GM21619 (cell line): ENCODE measurements at regions not wholly inside any gene's neighbourhood (a gene's known extent, or its start where the extent isn't known, plus 50 kb on each side); places are given as distances from the start of the nearest gene placed in this dataset.

ENCODE experiments used
- ATAC-seq: cut with Tn5 transposase; IDR thresholded peaks from one replicate; pipeline ENCODE4 v1.9.1; 2021; ENCODE audit not compliant: unreplicated experiment

DNA sequence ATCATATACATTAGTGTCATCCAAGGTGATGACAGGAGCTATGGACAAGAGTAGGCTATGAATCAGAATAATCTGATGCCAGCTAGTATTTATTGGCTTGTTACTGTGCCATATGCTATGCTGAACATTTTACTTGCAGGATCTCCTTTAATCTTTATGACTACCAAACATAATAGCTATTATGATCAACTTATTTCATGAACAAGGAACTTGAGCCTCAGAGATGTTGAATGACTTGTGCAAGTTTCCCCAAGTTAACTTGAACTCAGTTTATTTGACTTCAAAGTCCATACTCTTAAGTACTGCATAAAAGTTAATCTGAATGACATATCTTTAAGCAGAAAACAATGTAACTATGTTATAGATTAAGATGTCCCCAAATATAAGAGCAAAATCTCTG is 178.8 kb upstream of the ARHGAP20 start:
- no peak for ATAC-seq

- ATAC-seq: no peak
Measured at GRCh38 chr11:110886288-110886970, 174.2 kb upstream of the ARHGAP20 start.

GRCh38 chr11:110883256-110883655 is 171.0 kb upstream of the ARHGAP20 start:
- no peak for ATAC-seq

GRCh38 chr11:110878513-110878912 is 166.3 kb upstream of the ARHGAP20 start:
- ATAC-seq: no peak

- ATAC-seq: no peak
Measured at GRCh38 chr11:110874437-110875030, 162.3 kb upstream of the ARHGAP20 start.

DNA sequence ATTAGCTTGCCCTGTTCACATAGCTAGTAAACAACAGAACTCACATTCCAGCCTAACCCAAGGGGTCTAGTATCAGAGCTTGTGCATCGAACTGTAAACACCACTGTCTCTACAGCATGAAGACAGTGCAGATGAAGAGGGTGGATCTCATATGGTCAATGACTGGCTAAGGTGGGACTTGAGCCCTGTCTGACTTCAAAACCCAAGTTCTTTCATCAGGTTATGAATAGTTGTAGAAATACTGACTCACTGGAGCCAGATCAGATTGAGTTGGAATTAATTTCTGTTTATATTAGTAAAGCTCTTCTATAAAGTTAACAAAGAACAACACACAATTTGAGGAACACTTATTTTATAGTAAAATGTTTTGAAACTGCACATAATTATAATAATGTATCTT is 161.7 kb upstream of the ARHGAP20 start:
- ATAC-seq: no peak

DNA sequence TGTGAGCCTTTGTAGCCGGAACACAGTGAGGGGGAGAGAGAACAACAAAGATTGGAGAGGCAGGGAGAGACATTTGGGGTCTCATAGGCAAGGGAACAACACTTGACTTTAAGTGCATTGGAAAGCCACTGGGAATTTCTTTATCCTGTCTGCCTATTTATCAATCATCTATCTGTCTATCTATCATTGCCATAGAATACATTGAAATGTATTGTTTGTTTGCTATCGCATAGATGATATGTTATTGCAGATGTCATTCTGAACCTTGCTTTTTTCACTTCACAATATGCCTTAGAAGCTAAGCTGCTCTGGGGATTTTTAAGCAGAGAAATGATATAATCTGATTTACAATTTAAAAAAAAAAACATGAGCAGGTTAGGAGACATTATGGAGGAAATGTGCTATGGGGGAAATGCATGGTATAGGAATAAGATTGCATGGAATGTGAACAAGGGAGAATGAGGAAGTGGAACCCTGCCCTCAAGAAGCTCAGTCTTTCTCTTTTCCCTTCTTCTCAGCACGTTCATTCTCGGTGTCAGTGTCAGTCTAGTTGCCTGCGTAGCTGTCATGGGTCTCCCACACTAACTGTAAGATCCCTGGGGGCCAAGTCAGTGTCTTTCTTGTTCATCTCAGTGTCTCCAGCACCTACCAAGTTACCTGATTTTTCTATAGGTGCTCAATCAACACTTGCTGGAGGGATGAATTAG is 158.7 kb upstream of the ARHGAP20 start:
- ATAC-seq: no peak

GRCh38 chr11:110867951-110868350 is 155.7 kb upstream of the ARHGAP20 start:
- ATAC-seq: no peak

DNA sequence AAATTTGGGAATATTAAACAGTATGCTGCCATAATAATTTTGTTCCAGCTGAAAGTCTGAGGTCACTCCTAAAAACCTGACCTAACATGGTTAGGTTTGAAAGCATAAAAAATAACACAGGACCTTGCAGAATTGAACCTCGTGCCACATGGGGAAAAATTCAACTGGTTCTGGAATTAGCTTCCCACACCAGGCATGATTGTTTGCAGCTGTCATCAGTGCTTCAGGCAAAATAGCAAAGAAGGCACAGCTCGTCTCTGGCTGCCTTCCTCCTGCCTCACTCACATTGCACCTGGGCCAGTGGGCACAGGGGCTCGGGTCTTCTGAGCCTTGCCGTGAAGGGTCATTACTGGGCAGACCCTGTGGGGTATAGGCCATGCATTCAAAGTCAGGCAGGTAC is 153.8 kb upstream of the ARHGAP20 start:
- no peak for ATAC-seq

- ATAC-seq: no peak
Measured at GRCh38 chr11:110862407-110862806, 150.2 kb upstream of the ARHGAP20 start.

- ATAC-seq: no peak
Measured at GRCh38 chr11:110860461-110860860, 148.2 kb upstream of the ARHGAP20 start.

GRCh38 chr11:110859998-110860397 is 147.8 kb upstream of the ARHGAP20 start:
- ATAC-seq: no peak

DNA sequence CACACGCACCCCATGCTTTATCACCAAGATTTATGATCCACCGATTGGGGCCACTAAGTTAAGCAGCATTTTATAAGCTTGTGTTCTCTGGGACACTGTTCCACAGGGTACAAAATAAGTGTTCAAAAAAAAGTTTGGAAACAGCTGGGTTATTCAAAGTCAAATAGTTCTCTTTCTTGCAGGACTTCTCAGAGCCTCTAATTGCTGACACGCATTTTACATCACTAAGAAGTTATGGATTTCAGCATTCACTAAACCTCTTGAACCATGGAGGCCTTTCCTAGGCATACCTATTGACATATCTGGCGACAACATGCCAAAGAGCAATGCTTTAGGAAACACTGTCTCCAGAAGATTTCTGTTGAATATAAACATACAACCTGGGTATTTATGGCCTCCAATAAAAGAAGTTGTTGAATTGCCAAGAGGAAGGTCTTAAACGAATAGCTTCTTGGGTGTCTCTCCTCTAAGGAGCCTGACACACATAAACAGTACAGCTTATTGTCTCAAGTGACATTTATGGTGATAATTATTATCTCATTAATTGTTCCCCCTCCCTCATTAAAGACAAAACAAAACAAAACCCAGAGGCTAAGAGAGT is 147.1 kb upstream of the ARHGAP20 start:
- ATAC-seq: no peak

- peak; percentile 62 for ATAC-seq
Measured at GRCh38 chr11:110858547-110858921, 146.3 kb upstream of the ARHGAP20 start.

DNA sequence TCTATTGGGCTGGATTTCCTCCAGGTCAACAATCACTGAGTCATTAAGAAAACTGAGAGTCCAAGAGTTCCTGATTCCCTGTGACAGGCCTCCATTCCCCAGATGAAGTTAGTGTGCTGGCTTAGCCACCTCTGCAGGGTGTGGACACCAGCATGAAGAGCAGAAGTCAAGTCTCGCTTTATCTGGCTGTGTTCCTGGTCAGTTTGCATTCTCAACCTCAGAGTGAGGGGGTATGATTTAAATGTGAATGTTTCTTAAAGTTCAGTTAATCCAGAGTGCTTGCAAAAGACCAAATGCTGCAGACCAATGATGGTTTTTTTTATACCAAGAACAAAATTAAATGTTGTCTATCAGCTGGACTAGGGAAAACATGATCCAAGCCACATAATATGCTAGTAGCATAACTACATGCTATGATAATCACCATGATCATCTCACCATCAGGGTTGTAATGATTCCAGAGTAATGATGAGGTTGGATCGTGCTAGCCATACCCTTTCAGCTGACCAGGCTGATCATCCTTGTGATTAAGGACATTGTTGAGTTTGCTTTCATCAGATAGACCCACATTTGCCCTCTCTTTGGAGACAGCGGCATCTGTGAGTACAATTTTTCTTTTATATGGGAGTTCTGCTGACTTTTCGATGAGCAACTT is 145.8 kb upstream of the ARHGAP20 start:
- peak; percentile 38 for ATAC-seq

- peak; percentile 64 for ATAC-seq
Measured at GRCh38 chr11:110856996-110857812, 145.0 kb upstream of the ARHGAP20 start.

GRCh38 chr11:110856340-110856739 is 144.1 kb upstream of the ARHGAP20 start:
- ATAC-seq: no peak

GRCh38 chr11:110855191-110855590 is 143.0 kb upstream of the ARHGAP20 start:
- ATAC-seq: no peak

DNA sequence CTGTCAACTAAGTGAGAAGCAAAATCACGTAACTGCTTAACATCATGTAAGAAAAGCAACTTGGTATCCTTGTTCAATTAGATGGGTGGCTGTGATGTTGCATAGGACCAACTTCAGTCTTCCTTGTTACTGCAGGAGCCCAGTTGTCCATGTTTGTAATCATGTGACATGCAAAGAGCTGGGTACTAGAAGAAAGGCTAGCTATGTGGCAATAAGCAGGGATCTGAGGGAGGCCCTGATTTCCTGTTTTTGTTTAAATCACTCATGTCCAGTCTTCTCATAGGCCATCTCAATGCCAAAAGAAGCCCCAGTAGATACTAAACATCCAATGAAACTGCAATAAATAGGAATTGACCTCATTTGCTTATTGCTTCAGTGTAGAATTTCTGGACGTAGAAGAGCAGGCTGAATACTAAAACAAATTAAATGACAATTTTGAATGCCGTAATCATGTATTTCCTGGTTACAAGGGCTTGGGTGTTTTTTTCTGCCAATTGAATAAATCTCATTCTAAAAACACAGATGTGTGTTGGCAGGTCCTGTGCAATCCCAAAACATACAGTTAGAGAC is 140.8 kb upstream of the ARHGAP20 start:
- ATAC-seq: no peak

GRCh38 chr11:110850846-110851245 is 138.6 kb upstream of the ARHGAP20 start:
- no peak for ATAC-seq
